Fibroblast of lung (primary cell): ENCODE measurements at regions not wholly inside any gene's neighbourhood (a gene's known extent, or its start where the extent isn't known, plus 50 kb on each side); places are given as distances from the start of the nearest gene placed in this dataset.

ENCODE experiments used
- CTCF ChIP-seq, 2 donors: IDR thresholded peaks in 1 of 2; conservative IDR thresholded peaks in 1 of 2; 1 replicate in 1 of 2; 2 replicates in 1 of 2; pipeline ENCODE4 v1.5.1; 2011 to 2012; ENCODE audit warnings: low read length in 2 of 2, control low read depth in 1 of 2, inconsistent platforms in 1 of 2, low read depth in 1 of 2, mild to moderate bottlenecking in 1 of 2
- EZH2 ChIP-seq: IDR thresholded peaks from 2 replicates; pipeline ENCODE4 v1.5.1; 2012; ENCODE audit warnings: low read length, control low read depth, mild to moderate bottlenecking; ENCODE audit errors: missing control alignments

GRCh38 chr12:88889326-88890110, 309.2 kb upstream of the KITLG start:
- TF ChIP-seq CTCF (conservative IDR thresholded peaks at IDR 0.05 in 1 of 2, IDR thresholded peaks at IDR 0.05 in 1 of 2; ENCODE audit: low read depth in 1 of 2, low read length in 2 of 2) = no peak
- no peak for TF ChIP-seq EZH2
